ENCODE measurements at regions not wholly inside any gene's neighbourhood (a gene's known extent, or its start where the extent isn't known, plus 50 kb on each side); places are given as distances from the start of the nearest gene placed in this dataset.

- TF ChIP-seq POLR2A (IDR thresholded peaks at IDR 0.05; ENCODE audit: low read length), result no peak
- TF ChIP-seq GATA1 (IDR thresholded peaks at IDR 0.05; ENCODE audit: low read depth, low read length), result no peak
Observed at GRCh38 chr4:83947125-83947829, 411.4 kb downstream of the GPAT3 start.
